PFSK-1 (cell line): ENCODE measurements at regions not wholly inside any gene's neighbourhood (a gene's known extent, or its start where the extent isn't known, plus 50 kb on each side); places are given as distances from the start of the nearest gene placed in this dataset.

ENCODE experiments used
- FOXP2 ChIP-seq: optimal IDR thresholded peaks from 2 replicates; pipeline ENCODE3; 2011; ENCODE audit warnings: borderline replicate concordance, control low read depth, inconsistent platforms; ENCODE audit not compliant: insufficient read depth; ENCODE audit errors: extremely low read length, extremely low read depth
- POLR2AphosphoS5 ChIP-seq: IDR thresholded peaks from 2 replicates; pipeline ENCODE4 v1.6.1; 2012; ENCODE audit warnings: low read depth, mild to moderate bottlenecking, control low read depth, low read length, moderate library complexity
- SIN3A ChIP-seq: IDR thresholded peaks from 2 replicates; pipeline ENCODE4 v1.6.1; 2012; ENCODE audit warnings: mild to moderate bottlenecking, low read length, moderate library complexity, borderline replicate concordance; ENCODE audit not compliant: insufficient read depth
- TAF1 ChIP-seq: IDR thresholded peaks from 2 replicates; pipeline ENCODE4 v1.6.1; 2012; ENCODE audit warnings: low read length, control low read depth, borderline replicate concordance; ENCODE audit not compliant: insufficient read depth
- TF ChIP-seq, protein P1 (sequence below), 2 experiments: IDR thresholded peaks; 2 replicates each; pipeline versions ENCODE4 v1.6.1 to v1.8.0; 2011 to 2012; ENCODE audit warnings: low read depth in 2 of 2, low read length in 2 of 2, control low read depth in 1 of 2, inconsistent platforms in 1 of 2, mild to moderate bottlenecking in 1 of 2, moderate library complexity in 1 of 2; ENCODE audit not compliant: insufficient read depth in 1 of 2

DNA sequence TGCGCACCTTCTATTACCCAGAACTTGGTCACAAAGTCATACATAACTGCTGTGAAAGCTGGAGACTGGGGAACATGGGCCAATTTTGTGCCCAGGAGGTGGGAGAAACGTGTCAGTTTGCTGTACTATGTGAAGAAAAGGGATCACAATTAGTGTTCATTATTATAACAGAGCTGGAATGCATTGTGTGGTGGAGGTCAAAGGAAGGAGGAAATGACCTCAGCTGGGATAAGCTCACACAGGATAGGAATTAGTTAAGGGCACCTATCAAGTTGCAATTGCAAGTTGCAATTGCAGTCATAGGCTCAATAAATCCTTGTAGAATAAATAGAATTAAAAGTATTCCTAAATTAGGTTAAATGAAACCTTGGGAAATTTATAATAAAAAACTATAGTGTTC is 103.9 kb upstream of the OBI1 start:
- TF ChIP-seq SIN3A (no peak), POLR2AphosphoS5 (no peak), TAF1 (no peak), FOXP2 (no peak)
- TF ChIP-seq, protein P1, sequence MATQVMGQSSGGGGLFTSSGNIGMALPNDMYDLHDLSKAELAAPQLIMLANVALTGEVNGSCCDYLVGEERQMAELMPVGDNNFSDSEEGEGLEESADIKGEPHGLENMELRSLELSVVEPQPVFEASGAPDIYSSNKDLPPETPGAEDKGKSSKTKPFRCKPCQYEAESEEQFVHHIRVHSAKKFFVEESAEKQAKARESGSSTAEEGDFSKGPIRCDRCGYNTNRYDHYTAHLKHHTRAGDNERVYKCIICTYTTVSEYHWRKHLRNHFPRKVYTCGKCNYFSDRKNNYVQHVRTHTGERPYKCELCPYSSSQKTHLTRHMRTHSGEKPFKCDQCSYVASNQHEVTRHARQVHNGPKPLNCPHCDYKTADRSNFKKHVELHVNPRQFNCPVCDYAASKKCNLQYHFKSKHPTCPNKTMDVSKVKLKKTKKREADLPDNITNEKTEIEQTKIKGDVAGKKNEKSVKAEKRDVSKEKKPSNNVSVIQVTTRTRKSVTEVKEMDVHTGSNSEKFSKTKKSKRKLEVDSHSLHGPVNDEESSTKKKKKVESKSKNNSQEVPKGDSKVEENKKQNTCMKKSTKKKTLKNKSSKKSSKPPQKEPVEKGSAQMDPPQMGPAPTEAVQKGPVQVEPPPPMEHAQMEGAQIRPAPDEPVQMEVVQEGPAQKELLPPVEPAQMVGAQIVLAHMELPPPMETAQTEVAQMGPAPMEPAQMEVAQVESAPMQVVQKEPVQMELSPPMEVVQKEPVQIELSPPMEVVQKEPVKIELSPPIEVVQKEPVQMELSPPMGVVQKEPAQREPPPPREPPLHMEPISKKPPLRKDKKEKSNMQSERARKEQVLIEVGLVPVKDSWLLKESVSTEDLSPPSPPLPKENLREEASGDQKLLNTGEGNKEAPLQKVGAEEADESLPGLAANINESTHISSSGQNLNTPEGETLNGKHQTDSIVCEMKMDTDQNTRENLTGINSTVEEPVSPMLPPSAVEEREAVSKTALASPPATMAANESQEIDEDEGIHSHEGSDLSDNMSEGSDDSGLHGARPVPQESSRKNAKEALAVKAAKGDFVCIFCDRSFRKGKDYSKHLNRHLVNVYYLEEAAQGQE (IDR thresholded peaks at IDR 0.05; ENCODE audit: insufficient read depth in 1 of 2, low read depth in 2 of 2, low read length in 2 of 2) = no peak

DNA sequence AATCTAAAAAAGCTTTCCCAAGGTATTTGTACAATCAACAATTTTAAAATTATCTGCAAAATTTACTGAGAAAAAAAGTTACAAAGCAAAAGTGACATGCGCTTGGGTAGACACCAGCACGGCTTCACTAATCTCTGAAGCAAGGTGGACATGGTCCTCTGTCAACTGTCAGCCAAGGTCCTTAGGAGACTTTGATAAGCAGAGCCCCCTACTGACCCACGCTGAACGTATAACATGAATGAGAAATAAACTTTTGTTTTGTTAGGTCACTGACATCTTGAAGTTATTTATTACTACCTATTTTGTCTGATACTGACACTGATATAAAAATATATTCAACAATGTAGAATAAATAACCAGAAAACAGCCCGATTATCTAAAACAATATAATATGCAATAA is 100.7 kb upstream of the OBI1 start:
- TF ChIP-seq, protein P1 (IDR thresholded peaks at IDR 0.05; ENCODE audit: insufficient read depth in 1 of 2, low read depth in 2 of 2, low read length in 2 of 2) = no peak
- TF ChIP-seq TAF1 (no peak), SIN3A (no peak), FOXP2 (no peak), POLR2AphosphoS5 (no peak)

DNA sequence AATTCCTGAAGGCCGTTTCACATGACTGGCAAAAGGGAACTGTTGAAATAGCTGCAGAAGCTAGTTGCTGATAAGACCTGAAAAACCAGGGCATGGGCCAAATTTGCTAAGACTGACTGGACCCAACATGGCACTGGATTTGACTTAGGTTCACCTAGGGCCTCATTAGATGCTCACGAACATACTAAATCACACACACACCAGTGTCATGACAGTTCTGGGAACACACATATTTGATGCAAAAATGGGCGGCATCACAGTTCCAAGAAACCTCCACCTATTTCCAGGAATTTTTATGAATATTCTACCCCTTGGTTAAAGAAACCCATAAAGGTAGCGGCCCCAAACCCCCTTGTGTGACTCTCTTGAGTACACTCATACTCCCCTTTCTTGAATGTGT is 99.6 kb upstream of the OBI1 start:
- TF ChIP-seq POLR2AphosphoS5 = no peak
- no peak for TF ChIP-seq FOXP2
- TF ChIP-seq, protein P1 (IDR thresholded peaks at IDR 0.05; ENCODE audit: insufficient read depth in 1 of 2, low read depth in 2 of 2, low read length in 2 of 2) = no peak
- TF ChIP-seq SIN3A = no peak
- no peak for TF ChIP-seq TAF1

DNA sequence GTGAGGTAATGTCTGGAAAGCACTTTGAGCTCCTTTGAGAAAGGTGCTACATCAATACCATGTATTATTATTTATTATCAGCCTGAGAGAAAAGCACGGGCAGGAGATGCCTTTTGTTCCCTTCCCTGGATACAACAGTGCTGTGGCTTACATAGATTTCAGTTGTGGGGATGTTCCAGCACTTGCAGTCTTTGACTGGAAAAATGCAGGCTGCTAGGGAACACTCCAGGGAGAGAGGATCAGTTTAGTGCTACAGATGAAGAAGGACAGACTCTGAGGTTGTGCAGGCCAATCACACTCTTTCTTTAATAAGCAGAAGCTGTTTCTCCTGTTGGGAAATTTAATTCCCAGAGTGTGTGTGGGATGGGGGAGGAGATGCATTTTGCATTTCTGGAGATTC is 94.5 kb upstream of the OBI1 start:
- TF ChIP-seq SIN3A = no peak
- TF ChIP-seq TAF1 = no peak
- TF ChIP-seq, protein P1 (IDR thresholded peaks at IDR 0.05; ENCODE audit: insufficient read depth in 1 of 2, low read depth in 2 of 2, low read length in 2 of 2) = no peak

DNA sequence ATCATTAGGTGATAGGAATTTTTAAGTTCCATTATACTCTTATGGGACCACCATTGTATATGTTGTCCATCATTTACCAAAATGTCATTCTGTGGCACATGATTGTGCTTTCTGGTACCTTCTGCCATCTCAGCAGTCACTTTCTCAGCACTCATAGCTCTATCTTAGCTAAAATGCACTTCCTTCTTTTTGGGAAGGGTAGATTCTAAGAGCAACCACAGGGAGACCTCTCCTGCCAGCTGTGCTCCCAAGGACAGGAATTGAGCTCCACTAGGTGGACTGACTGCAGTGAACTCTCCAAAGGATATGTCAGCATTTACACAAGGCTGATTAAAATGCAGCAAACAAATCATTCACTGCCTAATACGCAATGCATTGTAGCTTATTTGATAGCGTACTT is 91.8 kb upstream of the OBI1 start:
- TF ChIP-seq TAF1 (no peak), SIN3A (no peak)
- TF ChIP-seq, protein P1 (IDR thresholded peaks at IDR 0.05; ENCODE audit: insufficient read depth in 1 of 2, low read depth in 2 of 2, low read length in 2 of 2) = no peak
